ENCODE measurements at regions not wholly inside any gene's neighbourhood (a gene's known extent, or its start where the extent isn't known, plus 50 kb on each side); places are given as distances from the start of the nearest gene placed in this dataset.

DNA sequence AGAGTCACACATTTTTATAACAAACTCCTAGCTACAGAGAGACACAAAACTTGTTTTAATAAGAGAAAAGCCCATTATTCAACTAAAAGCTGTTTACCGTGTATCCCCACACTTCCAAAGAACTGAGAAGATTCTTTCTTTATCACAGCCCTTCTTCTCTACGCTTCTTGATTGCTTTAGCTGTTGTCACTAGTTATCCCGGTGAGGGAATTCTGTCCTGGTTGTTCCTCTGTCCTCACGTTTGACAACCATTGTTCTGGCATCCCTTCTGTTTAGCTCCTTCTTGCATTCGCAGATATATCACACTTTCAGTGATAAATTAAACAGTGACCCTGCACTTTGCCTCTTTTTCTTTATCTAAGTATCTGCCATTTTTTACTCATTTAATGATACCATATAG is 1035.1 kb upstream of the PCDH20 start:
- TF ChIP-seq CTCF (IDR thresholded peaks at IDR 0.05; ENCODE audit: low read length) (no peak), EZH2 (optimal IDR thresholded peaks at IDR 0.05; ENCODE audit: low read depth, low read length) (no peak)

All from MM.1S (cell line).